H1 (cell line): ENCODE measurements at regions not wholly inside any gene's neighbourhood (a gene's known extent, or its start where the extent isn't known, plus 50 kb on each side); places are given as distances from the start of the nearest gene placed in this dataset.

ENCODE experiments used
- CTCF ChIA-PET: fragments of 300-600 bp; sonication (Branson Sonifier 250); formaldehyde crosslinking; loops from one replicate; lab custom pipeline; 2021; ENCODE audit not compliant: partially characterized antibody; lab: Charles Lee
- POLR2A ChIA-PET: fragments of 300-600 bp; sonication (Branson Sonifier 250); formaldehyde crosslinking; loops from one replicate; lab custom pipeline; 2021; ENCODE audit warnings: inconsistent platforms; ENCODE audit not compliant: partially characterized antibody; lab: Charles Lee
- DNase-seq, 2 experiments: peaks; one replicate each; pipeline versions ENCODE4 v3.0.0 to v3.0.0-alpha.2; 2010 to 2022; ENCODE audit warnings: low spot score in 2 of 2, low read depth in 1 of 2, mixed read lengths in 1 of 2
- FAIRE-seq: peaks from 2 replicates; lab custom pipeline; 2011; peaks lifted over from hg19 to GRCh38; lab: Jason Lieb, UNC
- H2AFZ ChIP-seq: 2 replicates; pipeline ENCODE4 v1.8.1; 2012; ENCODE audit warnings: low read length, inconsistent platforms
- H2AK5ac ChIP-seq: 2 replicates; pipeline ENCODE4 v1.6.1; 2013; ENCODE audit warnings: low read depth, low read length
- H2BK120ac ChIP-seq: replicated peaks from 2 replicates; pipeline ENCODE3; 2013; ENCODE audit warnings: low read depth, low read length, inconsistent platforms
- H2BK12ac ChIP-seq: 2 replicates; pipeline ENCODE4 v1.6.1; 2013; ENCODE audit warnings: low read depth, low read length
- H2BK15ac ChIP-seq: 2 replicates; pipeline ENCODE4 v1.6.1; 2013; ENCODE audit warnings: low read length
- H2BK20ac ChIP-seq: 2 replicates; pipeline ENCODE4 v1.6.1; 2013; ENCODE audit warnings: low read length
- H2BK5ac ChIP-seq: 2 replicates; pipeline ENCODE4 v1.6.1; 2013; ENCODE audit warnings: low read depth, low read length
- H3K14ac ChIP-seq: 2 replicates; pipeline ENCODE4 v1.6.1; 2013; ENCODE audit warnings: inconsistent platforms; ENCODE audit not compliant: insufficient read length
- H3K18ac ChIP-seq: 2 replicates; pipeline ENCODE4 v1.6.1; 2013; ENCODE audit warnings: low read length; ENCODE audit errors: extremely low read depth
- H3K23ac ChIP-seq: 2 replicates; pipeline ENCODE4 v1.6.1; 2013; ENCODE audit warnings: inconsistent platforms; ENCODE audit not compliant: insufficient read length
- H3K23me2 ChIP-seq: 2 replicates; pipeline ENCODE4 v1.6.1; 2013; ENCODE audit warnings: low read depth, low read length
- H3K27ac ChIP-seq: 2 replicates; pipeline ENCODE4 v1.6.1; 2011; ENCODE audit warnings: low read depth, low read length, inconsistent platforms
- H3K27me3 ChIP-seq, 4 experiments: replicated peaks in 1 of 4; 1 replicate in 1 of 4; 2 replicates in 3 of 4; pipeline versions ENCODE4 v1.6.1 to v1.8.1; 2011 to 2013; ENCODE audit warnings: low read length in 3 of 4, mild to moderate bottlenecking in 3 of 4, inconsistent platforms in 2 of 4, mixed read lengths in 2 of 4, moderate library complexity in 1 of 4; ENCODE audit not compliant: control insufficient read depth in 3 of 4, insufficient read depth in 3 of 4; ENCODE audit errors: extremely low read depth in 1 of 4
- H3K36me3 ChIP-seq, 4 experiments: 2 replicates each; pipeline versions ENCODE4 v1.6.1 to v1.8.1; 2011 to 2013; ENCODE audit warnings: mild to moderate bottlenecking in 4 of 4, low read length in 3 of 4, moderate library complexity in 2 of 4, control low read depth in 1 of 4, inconsistent platforms in 1 of 4; ENCODE audit not compliant: insufficient read depth in 4 of 4, control insufficient read depth in 2 of 4
- H3K4ac ChIP-seq: replicated peaks from 2 replicates; pipeline ENCODE3; 2013; ENCODE audit warnings: low read length, low read depth, mixed read lengths, inconsistent platforms; ENCODE audit not compliant: insufficient read length
- H3K4me1 ChIP-seq, 4 experiments: replicated peaks in 1 of 4; 1 replicate in 1 of 4; 2 replicates in 3 of 4; pipeline versions ENCODE4 v1.6.1 to v1.8.1; 2011 to 2013; ENCODE audit warnings: low read length in 3 of 4, inconsistent platforms in 2 of 4, mixed read lengths in 1 of 4; ENCODE audit not compliant: insufficient read depth in 4 of 4, control insufficient read depth in 3 of 4
- H3K4me2 ChIP-seq, 2 experiments: 2 replicates each; pipeline versions ENCODE4 v1.6.1 to v1.8.1; 2011 to 2013; ENCODE audit warnings: low read depth in 2 of 2, low read length in 2 of 2, control low read depth in 1 of 2, inconsistent platforms in 1 of 2, mild to moderate bottlenecking in 1 of 2; ENCODE audit not compliant: insufficient read depth in 1 of 2
- H3K4me3 ChIP-seq, 4 experiments: fragments of 200-600, 300-600 bp in 1 of 4; sonication (generic), shearing (Covaris generic), sonication (Bioruptor Twin) in 1 of 4; 2 replicates each; pipeline versions ENCODE4 v1.5.1 to v1.8.1; 2011 to 2016; ENCODE audit warnings: low read length in 4 of 4, low read depth in 3 of 4, control low read depth in 2 of 4, inconsistent platforms in 2 of 4, mild to moderate bottlenecking in 2 of 4, mixed read lengths in 1 of 4, moderate library complexity in 1 of 4; ENCODE audit not compliant: insufficient read depth in 2 of 4; ENCODE audit errors: extremely low read depth in 1 of 4
- H3K56ac ChIP-seq: replicated peaks from 2 replicates; pipeline ENCODE3; 2013; ENCODE audit warnings: low read depth, mild to moderate bottlenecking, mixed read lengths, low read length, inconsistent platforms; ENCODE audit not compliant: insufficient read length
- H3K79me1 ChIP-seq: 2 replicates; pipeline ENCODE4 v1.6.1; 2013; ENCODE audit warnings: low read depth, low read length, control low read depth
- H3K79me2 ChIP-seq, 2 experiments: 2 replicates each; pipeline versions ENCODE4 v1.6.1 to v1.8.1; 2012 to 2013; ENCODE audit warnings: low read length in 2 of 2, mild to moderate bottlenecking in 2 of 2, inconsistent platforms in 1 of 2; ENCODE audit not compliant: insufficient read depth in 2 of 2, control insufficient read depth in 1 of 2
- H3K9ac ChIP-seq, 4 experiments: replicated peaks in 1 of 4; 1 replicate in 1 of 4; 2 replicates in 3 of 4; pipeline versions ENCODE4 v1.6.1 to v1.8.1; 2011 to 2013; ENCODE audit warnings: low read depth in 3 of 4, low read length in 3 of 4, control low read depth in 2 of 4, mild to moderate bottlenecking in 2 of 4, moderate library complexity in 2 of 4, inconsistent platforms in 1 of 4; ENCODE audit errors: extremely low read depth in 1 of 4
- H3K9me3 ChIP-seq, 2 experiments: 2 replicates each; pipeline versions ENCODE4 v1.6.1 to v1.8.1; 2012 to 2013; ENCODE audit warnings: mild to moderate bottlenecking in 2 of 2, moderate library complexity in 2 of 2, control low read depth in 1 of 2, inconsistent platforms in 1 of 2, low read depth in 1 of 2, low read length in 1 of 2, mixed read lengths in 1 of 2; ENCODE audit not compliant: insufficient read depth in 2 of 2
- H4K20me1 ChIP-seq, 2 experiments: replicated peaks in 1 of 2; 2 replicates each; pipeline versions ENCODE3 to v1.8.1; 2011 to 2013; ENCODE audit warnings: inconsistent platforms in 2 of 2, low read length in 2 of 2, mild to moderate bottlenecking in 1 of 2; ENCODE audit not compliant: insufficient read depth in 2 of 2, control insufficient read depth in 1 of 2
- H4K5ac ChIP-seq: 2 replicates; pipeline ENCODE4 v1.6.1; 2013; ENCODE audit warnings: low read length, low read depth, mixed read lengths, inconsistent platforms; ENCODE audit not compliant: insufficient read length
- H4K8ac ChIP-seq: 2 replicates; pipeline ENCODE4 v1.8.0; 2013; ENCODE audit warnings: mild to moderate bottlenecking, moderate library complexity, low read length, inconsistent platforms; ENCODE audit not compliant: insufficient read depth; ENCODE audit errors: extremely low read depth
- H4K91ac ChIP-seq: replicated peaks from 2 replicates; pipeline ENCODE3; 2013; ENCODE audit warnings: low read length, mixed read lengths, inconsistent platforms; ENCODE audit not compliant: insufficient read length
- ASH2L ChIP-seq: fragments of 200-600, 300-600 bp; sonication (generic); IDR thresholded peaks from one replicate; pipeline ENCODE4 v1.7.1; 2017; ENCODE audit warnings: low read length

DNA sequence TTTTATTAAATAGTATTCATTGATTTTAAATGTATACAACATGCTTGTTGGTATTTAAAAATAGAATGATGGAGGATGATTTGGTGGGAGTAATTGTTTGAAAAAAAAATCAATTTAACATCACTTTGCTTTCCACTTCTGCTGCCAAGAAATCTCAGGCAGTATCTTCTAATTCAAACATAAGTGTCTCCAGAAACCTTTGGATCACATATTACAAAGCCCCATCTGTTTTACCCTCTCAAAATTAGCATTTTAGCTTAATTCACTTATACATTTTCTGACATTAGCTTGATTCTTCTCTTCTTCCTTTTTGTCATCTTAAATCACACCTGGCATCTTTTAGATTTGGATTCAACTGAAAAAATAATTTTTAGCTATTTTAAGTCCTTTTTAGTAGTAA is 72.9 kb upstream of the KMT2C start:
- no peaks in the 10 kb centered on the region for H3K79me1 ChIP-seq
- no peaks in the 10 kb centered on the region for H3K36me3 ChIP-seq
- no peak for TF ChIP-seq ASH2L

More for the DNA sequence above, 72.9 kb upstream of the KMT2C start:
- DNase-seq: no peak
- no peak overlapping the region for H4K8ac ChIP-seq
- 0 out of 7 replicates have a peak, but pooled peaks cover 0 to 5% (median 0%) of the 10 kb centered on the region in 4 experiments for H3K4me1 ChIP-seq
- H3K56ac ChIP-seq: no peak overlapping the region
- FAIRE-seq: no peak
- H3K9ac ChIP-seq: no peak overlapping the region
- H3K18ac ChIP-seq: no peak overlapping the region
- ChIA-PET CTCF (interaction anchor here (1.3 kb wide), 1 partner anchor 16 kb away, joined by 3 read pairs; no protein-coding TSS in a partner anchor), POLR2A (interaction anchor here (0.5 kb wide), 1 partner anchor 138 kb away, joined by 3 read pairs; no protein-coding TSS in a partner anchor)
- no peak overlapping the region for H3K4me2 ChIP-seq
- H3K79me2 ChIP-seq: no peaks in the 10 kb centered on the region
- H2AFZ ChIP-seq: no peak overlapping the region
- no peak overlapping the region for H2BK120ac ChIP-seq
- H2AK5ac ChIP-seq: no peak overlapping the region
- no peak overlapping the region for H2BK12ac ChIP-seq
- no peak overlapping the region for H3K23ac ChIP-seq
- no peaks in the 10 kb centered on the region for H3K9me3 ChIP-seq
- H3K4ac ChIP-seq: no peak overlapping the region
- H4K91ac ChIP-seq: no peak overlapping the region
- no peaks in the 10 kb centered on the region for H4K20me1 ChIP-seq
- no peak overlapping the region for H2BK20ac ChIP-seq
- no peak overlapping the region for H4K5ac ChIP-seq
- H3K27ac ChIP-seq: no peak overlapping the region
- H3K27me3 ChIP-seq: no peaks in the 10 kb centered on the region; a peak in 1 of 7 replicates
- no peak overlapping the region for H3K4me3 ChIP-seq
- no peaks in the 10 kb centered on the region for H3K23me2 ChIP-seq
- H3K14ac ChIP-seq: no peak overlapping the region
- no peak overlapping the region for H2BK15ac ChIP-seq
- H2BK5ac ChIP-seq: no peak overlapping the region
